OCI-LY7 (cell line): ENCODE measurements at regions not wholly inside any gene's neighbourhood (a gene's known extent, or its start where the extent isn't known, plus 50 kb on each side); places are given as distances from the start of the nearest gene placed in this dataset.

Experiments
- BruUV-seq: library from RNA; stranded (reverse); fragments of 400-500 nt; replicated peaks from 2 replicates; lab custom pipeline; 2021; lab: Mats Ljungman, UMichigan
- CTCF ChIA-PET: fragments of 300-600 bp; sonication (Branson Sonifier 250); formaldehyde crosslinking; loops from one replicate; lab custom pipeline; 2022; ENCODE audit warnings: antibody characterized with exemption; ENCODE audit not compliant: unreplicated experiment; lab: Charles Lee
- POLR2A ChIA-PET: fragments of 300-600 bp; sonication (Branson Sonifier 250); formaldehyde crosslinking; loops from one replicate; lab custom pipeline; 2022; ENCODE audit warnings: antibody characterized with exemption; lab: Charles Lee
- DNase-seq: peaks from one replicate; pipeline ENCODE4 v3.0.0-alpha.2; 2015; ENCODE audit warnings: low spot score
- H2AFZ ChIP-seq: fragments of 200-600 bp; sonication (generic), shearing (Covaris generic); 2 replicates; pipeline ENCODE4 v1.6.1; 2014; ENCODE audit warnings: mild to moderate bottlenecking, antibody characterized with exemption, low read length, moderate library complexity
- H3K27ac ChIP-seq: fragments of 200-600 bp; sonication (generic); 2 replicates; pipeline ENCODE4 v1.5.1; 2014; ENCODE audit warnings: mixed run types, low read depth, mild to moderate bottlenecking, moderate library complexity, low read length, inconsistent platforms; ENCODE audit not compliant: poor library complexity, severe bottlenecking
- H3K36me3 ChIP-seq: fragments of 200-600 bp; sonication (generic); 2 replicates; pipeline ENCODE4 v1.6.1; 2014; ENCODE audit warnings: mild to moderate bottlenecking, antibody characterized with exemption, low read length, moderate library complexity, mixed read lengths; ENCODE audit not compliant: insufficient read depth
- H3K4me1 ChIP-seq: fragments of 200-600 bp; sonication (generic); 2 replicates; pipeline ENCODE4 v1.5.1; 2014; ENCODE audit warnings: mild to moderate bottlenecking, low read length; ENCODE audit not compliant: insufficient read depth, poor library complexity, severe bottlenecking
- H3K4me2 ChIP-seq: fragments of 200-600 bp; sonication (generic); 2 replicates; pipeline ENCODE4 v1.6.1; 2014; ENCODE audit warnings: mild to moderate bottlenecking, low read length
- H3K4me3 ChIP-seq: fragments of 200-600 bp; sonication (generic); 2 replicates; pipeline ENCODE4 v1.5.1; 2014; ENCODE audit warnings: mild to moderate bottlenecking, low read depth, low read length; ENCODE audit not compliant: poor library complexity, severe bottlenecking
- H3K79me2 ChIP-seq: fragments of 200-600 bp; sonication (generic); 2 replicates; pipeline ENCODE4 v1.6.1; 2016; ENCODE audit warnings: low read depth, mild to moderate bottlenecking, low read length, moderate library complexity, mixed read lengths; ENCODE audit not compliant: insufficient read depth
- H3K9me2 ChIP-seq: fragments of 200-600 bp; sonication (generic); 2 replicates; pipeline ENCODE4 v1.6.1; 2016; ENCODE audit warnings: mild to moderate bottlenecking, low read length, mixed read lengths; ENCODE audit not compliant: insufficient read depth
- H3K9me3 ChIP-seq: fragments of 200-600 bp; sonication (generic); 2 replicates; pipeline ENCODE4 v1.6.1; 2014; ENCODE audit warnings: mild to moderate bottlenecking, mixed run types, low read length, mixed read lengths
- H4K20me1 ChIP-seq: fragments of 200-600 bp; sonication (generic); 2 replicates; pipeline ENCODE4 v1.6.1; 2014; ENCODE audit warnings: mild to moderate bottlenecking, antibody characterized with exemption, low read length, moderate library complexity, mixed read lengths; ENCODE audit not compliant: insufficient read depth
- EZH2phosphoT487 ChIP-seq: fragments of 200-600 bp; sonication (generic); IDR thresholded peaks from 2 replicates; pipeline ENCODE4 v1.6.1; 2018; ENCODE audit warnings: low read depth, borderline replicate concordance, mild to moderate bottlenecking, mixed run types, antibody characterized with exemption, low read length, moderate library complexity, mixed read lengths
- intact Hi-C: fragments of 100-400 bp; cut with micrococcal nuclease; formaldehyde crosslinking; loops from one replicate; pipeline ENCODE4 v1.10.0; 2022; ENCODE audit not compliant: unreplicated experiment
- TF ChIP-seq, protein P1 (sequence below): fragments of 200-600 bp; sonication (generic); conservative IDR thresholded peaks from 2 replicates; pipeline ENCODE4 v1.5.1; 2014; ENCODE audit warnings: mild to moderate bottlenecking, antibody characterized with exemption, low read length, moderate library complexity, mixed read lengths

DNA sequence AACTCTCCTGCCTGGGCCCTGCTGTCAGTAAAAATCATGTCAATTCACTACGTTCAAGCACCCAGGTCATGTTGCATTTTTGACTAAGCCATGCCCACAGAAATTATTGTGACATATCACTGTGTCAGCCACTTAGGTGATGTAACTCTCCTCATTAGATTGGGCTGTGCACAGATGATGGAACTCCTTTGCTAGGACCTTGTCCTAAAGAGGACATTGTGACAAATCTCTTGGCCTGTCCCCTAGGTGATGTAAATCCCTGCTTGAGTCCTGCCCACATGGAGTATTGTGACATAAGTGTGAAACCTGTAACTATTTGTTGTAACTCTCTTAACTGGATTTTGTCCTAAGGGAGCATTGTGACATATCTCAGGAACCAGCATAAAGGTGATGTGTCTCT lies 848.3 kb upstream of the TSPY4 start:
- H3K9me3 ChIP-seq: no peaks in the 10 kb centered on the region
- intact Hi-C loops: no loop called here
- POLR2A ChIA-PET: no interaction called here

DNA sequence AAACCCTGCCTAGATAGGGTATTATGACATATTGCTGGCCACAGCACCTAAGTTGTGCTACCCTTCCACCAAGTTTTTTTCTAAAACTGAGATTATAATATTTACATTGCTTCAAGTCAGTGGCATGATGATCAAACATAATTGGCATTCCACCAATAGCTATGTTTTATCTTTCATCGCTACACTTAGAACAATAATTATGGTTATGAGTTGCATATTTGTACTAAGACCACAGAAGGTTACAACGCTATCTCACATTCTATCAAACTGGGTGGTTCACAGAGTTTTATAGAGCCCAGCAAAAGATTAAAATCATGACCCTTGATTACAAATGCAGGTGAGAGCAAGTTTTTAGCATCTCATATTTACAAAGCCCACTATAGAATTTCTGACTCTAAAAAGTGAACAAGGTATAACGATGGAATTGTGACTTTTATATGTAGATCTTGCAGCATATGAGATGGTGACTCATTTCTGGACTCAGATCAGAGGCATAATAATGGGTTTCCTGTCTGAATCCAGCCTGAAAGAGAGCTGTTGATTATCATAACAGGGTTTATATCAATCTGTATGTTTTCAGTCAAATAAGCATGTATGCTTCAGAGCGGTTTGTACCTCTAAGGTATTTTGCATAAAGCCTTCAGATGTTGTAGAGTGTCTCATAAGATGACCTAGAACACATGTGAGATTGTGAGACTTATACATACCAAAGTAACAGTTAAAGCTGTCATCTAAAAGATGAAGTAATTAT lies 847.2 kb upstream of the TSPY4 start:
- Histone ChIP-seq H3K36me3 (no peaks in the 10 kb centered on the region), H2AFZ (no peak overlapping the region), H3K4me3 (no peak overlapping the region), H3K27ac (no peak overlapping the region), H4K20me1 (no peaks in the 10 kb centered on the region), H3K9me2 (no peaks in the 10 kb centered on the region), H3K4me1 (no peaks in the 10 kb centered on the region), H3K4me2 (no peak overlapping the region), H3K9me3 (no peaks in the 10 kb centered on the region), H3K79me2 (no peaks in the 10 kb centered on the region)
- no peak for DNase-seq
- ChIA-PET POLR2A (no interaction called here), CTCF (no interaction called here)
- BruUV-seq: no TSS peak
- intact Hi-C loops: no loop called here
- no peak for TF ChIP-seq EZH2phosphoT487
- TF ChIP-seq, protein P1, sequence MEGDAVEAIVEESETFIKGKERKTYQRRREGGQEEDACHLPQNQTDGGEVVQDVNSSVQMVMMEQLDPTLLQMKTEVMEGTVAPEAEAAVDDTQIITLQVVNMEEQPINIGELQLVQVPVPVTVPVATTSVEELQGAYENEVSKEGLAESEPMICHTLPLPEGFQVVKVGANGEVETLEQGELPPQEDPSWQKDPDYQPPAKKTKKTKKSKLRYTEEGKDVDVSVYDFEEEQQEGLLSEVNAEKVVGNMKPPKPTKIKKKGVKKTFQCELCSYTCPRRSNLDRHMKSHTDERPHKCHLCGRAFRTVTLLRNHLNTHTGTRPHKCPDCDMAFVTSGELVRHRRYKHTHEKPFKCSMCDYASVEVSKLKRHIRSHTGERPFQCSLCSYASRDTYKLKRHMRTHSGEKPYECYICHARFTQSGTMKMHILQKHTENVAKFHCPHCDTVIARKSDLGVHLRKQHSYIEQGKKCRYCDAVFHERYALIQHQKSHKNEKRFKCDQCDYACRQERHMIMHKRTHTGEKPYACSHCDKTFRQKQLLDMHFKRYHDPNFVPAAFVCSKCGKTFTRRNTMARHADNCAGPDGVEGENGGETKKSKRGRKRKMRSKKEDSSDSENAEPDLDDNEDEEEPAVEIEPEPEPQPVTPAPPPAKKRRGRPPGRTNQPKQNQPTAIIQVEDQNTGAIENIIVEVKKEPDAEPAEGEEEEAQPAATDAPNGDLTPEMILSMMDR: no peak

More for the DNA sequence above, 848.3 kb upstream of the TSPY4 start:
- H3K27ac ChIP-seq: no peak overlapping the region
- CTCF ChIA-PET: no interaction called here
- H3K4me3 ChIP-seq: no peak overlapping the region
- H3K9me2 ChIP-seq: no peaks in the 10 kb centered on the region
- no TSS peak for BruUV-seq
- H4K20me1 ChIP-seq: no peaks in the 10 kb centered on the region
- H2AFZ ChIP-seq: no peak overlapping the region
- no peak for TF ChIP-seq EZH2phosphoT487
- TF ChIP-seq, protein P1: no peak
- DNase-seq: no peak
- no peaks in the 10 kb centered on the region for H3K4me1 ChIP-seq
- H3K36me3 ChIP-seq: no peaks in the 10 kb centered on the region
- H3K79me2 ChIP-seq: no peaks in the 10 kb centered on the region
- H3K4me2 ChIP-seq: no peak overlapping the region

DNA sequence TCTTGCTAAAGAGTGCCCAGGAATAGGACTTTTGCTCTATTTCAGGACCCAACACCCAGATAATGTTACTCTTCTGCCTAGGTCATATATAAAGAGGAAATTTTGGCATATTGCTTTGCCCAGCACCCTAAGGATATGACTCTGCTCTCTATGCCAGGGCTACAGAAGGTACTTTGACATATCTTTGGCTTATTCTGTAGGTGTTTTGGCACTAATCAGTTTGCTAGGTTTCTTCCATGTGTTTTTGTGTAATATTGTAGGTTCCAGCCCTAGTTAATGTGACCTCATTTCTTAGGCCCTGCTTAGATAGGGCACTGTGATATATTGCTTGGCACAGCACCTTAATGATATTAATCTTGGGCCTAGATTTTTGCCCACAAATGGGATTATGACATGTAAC lies 842.9 kb upstream of the TSPY4 start:
- ChIA-PET POLR2A (no interaction called here), CTCF (no interaction called here)
- H3K79me2 ChIP-seq: no peaks in the 10 kb centered on the region
- H3K27ac ChIP-seq: no peak overlapping the region
- BruUV-seq: no TSS peak
- intact Hi-C loops: no loop called here
- H2AFZ ChIP-seq: no peak overlapping the region
- no peaks in the 10 kb centered on the region for H3K36me3 ChIP-seq
- no peaks in the 10 kb centered on the region for H3K4me1 ChIP-seq
- H3K4me3 ChIP-seq: no peak overlapping the region
- H4K20me1 ChIP-seq: no peaks in the 10 kb centered on the region
- no peaks in the 10 kb centered on the region for H3K9me2 ChIP-seq
- H3K9me3 ChIP-seq: no peaks in the 10 kb centered on the region
- no peak overlapping the region for H3K4me2 ChIP-seq
- TF ChIP-seq, protein P1: no peak
- TF ChIP-seq EZH2phosphoT487: no peak
- no peak for DNase-seq
